GM12872 (cell line): ENCODE measurements at regions not wholly inside any gene's neighbourhood (a gene's known extent, or its start where the extent isn't known, plus 50 kb on each side); places are given as distances from the start of the nearest gene placed in this dataset.

Experiments used
- TF ChIP-seq, protein P1 (sequence below): IDR thresholded peaks from 3 replicates; pipeline ENCODE4 v1.5.1; 2011; ENCODE audit warnings: low read depth, mild to moderate bottlenecking, low read length, moderate library complexity; ENCODE audit not compliant: insufficient read depth

DNA sequence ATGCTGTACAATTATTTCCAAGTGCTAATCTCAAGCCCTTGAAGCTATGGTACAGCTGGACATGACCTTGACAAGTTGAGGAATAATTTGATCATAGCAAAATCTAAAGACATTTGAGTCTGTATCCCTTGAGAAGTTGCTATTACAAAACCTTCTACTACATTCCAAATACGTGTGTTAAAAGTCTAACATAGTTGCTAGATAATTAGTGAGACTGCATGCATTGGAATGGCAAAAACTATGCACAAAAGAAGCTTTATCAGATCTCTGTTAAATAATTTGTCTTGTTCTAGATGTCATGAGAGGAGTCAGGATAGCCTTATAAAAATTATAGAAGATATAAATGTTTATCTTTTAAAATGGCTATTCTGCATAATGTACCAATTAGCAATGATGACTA is 127.8 kb downstream of the GJA1 start:
- TF ChIP-seq, protein P1, sequence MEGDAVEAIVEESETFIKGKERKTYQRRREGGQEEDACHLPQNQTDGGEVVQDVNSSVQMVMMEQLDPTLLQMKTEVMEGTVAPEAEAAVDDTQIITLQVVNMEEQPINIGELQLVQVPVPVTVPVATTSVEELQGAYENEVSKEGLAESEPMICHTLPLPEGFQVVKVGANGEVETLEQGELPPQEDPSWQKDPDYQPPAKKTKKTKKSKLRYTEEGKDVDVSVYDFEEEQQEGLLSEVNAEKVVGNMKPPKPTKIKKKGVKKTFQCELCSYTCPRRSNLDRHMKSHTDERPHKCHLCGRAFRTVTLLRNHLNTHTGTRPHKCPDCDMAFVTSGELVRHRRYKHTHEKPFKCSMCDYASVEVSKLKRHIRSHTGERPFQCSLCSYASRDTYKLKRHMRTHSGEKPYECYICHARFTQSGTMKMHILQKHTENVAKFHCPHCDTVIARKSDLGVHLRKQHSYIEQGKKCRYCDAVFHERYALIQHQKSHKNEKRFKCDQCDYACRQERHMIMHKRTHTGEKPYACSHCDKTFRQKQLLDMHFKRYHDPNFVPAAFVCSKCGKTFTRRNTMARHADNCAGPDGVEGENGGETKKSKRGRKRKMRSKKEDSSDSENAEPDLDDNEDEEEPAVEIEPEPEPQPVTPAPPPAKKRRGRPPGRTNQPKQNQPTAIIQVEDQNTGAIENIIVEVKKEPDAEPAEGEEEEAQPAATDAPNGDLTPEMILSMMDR, result no peak

DNA sequence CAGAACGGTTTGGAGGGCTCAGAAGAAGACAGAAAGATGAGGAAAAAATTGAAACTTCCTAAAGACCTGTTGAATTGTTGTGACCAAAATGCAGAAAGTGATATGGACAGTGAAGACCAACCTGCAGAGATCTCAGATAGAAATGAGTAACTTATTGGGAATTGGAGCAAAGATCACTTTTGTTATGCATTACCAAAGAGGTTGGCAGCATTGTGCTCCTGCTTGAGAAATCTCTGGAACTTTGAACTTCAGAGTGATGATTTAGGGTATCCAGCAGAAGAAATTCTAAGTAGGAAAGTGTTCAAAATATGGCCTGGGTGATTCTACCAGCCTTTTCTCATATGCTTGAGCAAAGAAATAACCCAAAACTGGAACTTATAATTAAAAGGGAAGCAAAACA is 136.0 kb downstream of the GJA1 start:
- TF ChIP-seq, protein P1, result no peak

DNA sequence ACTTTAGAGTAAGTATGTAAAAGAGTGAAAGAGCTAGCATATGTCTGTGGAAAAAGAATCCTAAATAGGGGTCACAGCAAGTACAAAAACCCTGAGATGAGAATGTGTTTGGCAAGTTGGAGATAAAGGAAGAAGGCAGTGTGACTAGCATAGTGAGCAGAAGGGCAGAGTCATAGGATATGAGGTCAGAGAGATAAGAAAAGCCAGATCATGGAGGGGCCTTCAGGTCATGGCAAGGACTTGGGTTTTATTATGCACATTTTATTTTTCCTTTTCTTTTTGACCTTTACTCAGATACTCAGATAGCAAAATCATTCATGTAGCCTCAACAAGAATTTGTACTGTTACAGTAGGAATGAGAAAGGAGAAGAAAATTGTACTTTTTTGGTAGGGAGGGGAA is 138.0 kb downstream of the GJA1 start:
- TF ChIP-seq, protein P1, result no peak

DNA sequence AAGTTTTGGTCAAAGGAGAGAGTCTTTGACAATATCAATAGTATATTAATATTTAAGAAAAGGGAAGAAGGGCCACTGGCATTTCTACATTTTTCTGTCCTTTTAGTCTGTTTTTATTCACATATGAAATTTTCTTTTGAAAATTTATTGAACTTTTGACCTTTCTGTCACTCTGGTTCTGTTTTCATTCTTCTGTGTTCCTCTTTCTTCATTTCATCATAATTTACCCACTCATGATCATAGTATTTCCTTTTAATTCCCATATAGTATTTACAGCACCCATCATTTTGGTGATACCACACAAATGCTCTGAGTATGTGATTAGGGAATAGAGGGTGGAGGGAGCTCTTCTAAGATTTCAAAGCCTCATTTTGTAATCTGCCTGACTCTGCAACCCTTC is 142.8 kb downstream of the GJA1 start:
- TF ChIP-seq, protein P1, result no peak

DNA sequence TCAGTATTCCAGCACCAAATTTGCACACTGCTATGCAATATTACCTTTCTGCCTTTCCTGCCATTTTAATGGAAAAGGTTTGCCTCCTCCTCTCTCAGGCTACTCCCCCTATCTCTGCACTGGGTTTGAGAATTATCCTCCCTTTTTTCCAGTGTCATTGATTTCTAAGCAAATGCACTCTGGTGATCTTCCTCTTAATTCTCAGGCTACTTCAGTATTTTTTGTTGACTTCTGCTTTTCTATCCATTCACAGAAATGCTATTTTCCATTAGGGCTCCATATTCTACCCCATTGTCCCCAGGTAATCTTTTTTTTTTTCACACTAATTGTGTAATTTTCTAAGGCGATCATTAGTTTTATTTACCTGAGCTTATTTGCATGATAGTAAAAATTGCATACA is 144.0 kb downstream of the GJA1 start:
- TF ChIP-seq, protein P1, result no peak

DNA sequence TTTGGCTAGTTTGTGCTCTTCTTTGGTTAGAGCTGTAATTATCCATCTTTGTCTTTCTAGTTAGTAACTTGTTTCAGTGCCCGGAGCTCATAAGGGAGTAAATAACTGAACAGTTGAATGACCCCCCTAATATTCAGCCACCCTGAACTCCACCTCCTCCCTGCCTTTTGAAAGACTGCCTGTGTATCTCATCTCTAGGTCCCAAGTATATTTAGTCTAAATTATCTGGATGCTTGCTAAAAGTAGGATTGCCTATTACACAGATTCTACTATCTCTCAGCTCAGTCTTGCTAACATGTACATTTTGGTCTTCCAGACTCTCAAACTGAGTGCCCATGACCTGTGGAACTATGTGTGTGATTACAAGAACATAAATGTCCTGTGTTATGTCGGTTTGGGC is 145.9 kb downstream of the GJA1 start:
- TF ChIP-seq, protein P1, result no peak

DNA sequence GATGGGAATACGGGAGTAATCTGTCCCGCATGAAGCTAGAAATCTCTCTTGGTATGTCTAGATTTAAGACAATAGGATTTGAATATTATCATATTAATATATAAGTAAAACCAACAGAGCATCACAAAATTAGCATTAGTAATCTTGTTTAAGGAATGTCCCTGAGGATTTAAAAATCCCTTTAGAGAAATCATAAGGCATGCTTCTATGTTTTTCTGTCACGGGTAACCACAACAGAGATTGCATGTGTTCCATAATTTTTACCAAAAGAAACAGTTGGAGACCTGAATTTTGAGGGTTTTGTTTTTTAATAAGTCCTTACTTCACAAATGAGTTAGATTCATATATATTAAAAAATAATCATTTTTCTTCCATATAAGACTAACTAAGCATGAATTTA is 146.8 kb downstream of the GJA1 start:
- TF ChIP-seq, protein P1, result no peak
